Gastrocnemius medialis (tissue), 4 donors: ENCODE measurements at regions not wholly inside any gene's neighbourhood (a gene's known extent, or its start where the extent isn't known, plus 50 kb on each side); places are given as distances from the start of the nearest gene placed in this dataset.

Source experiments
- CTCF ChIP-seq, 5 experiments: fragments of 450-650 bp in 3 of 5; fragments of 200-600 bp in 2 of 5; sonication (generic) in 2 of 5; IDR thresholded peaks in 4 of 5; conservative IDR thresholded peaks in 1 of 5; 1 replicate in 4 of 5; 2 replicates in 1 of 5; pipeline ENCODE4 v1.5.1; 2016 to 2019; ENCODE audit warnings: antibody characterized with exemption in 5 of 5, mild to moderate bottlenecking in 3 of 5, moderate library complexity in 3 of 5
- POLR2A ChIP-seq, 2 donors: fragments of 450-650 bp; IDR thresholded peaks; one replicate each; pipeline ENCODE4 v1.6.1; 2017; ENCODE audit warnings: antibody characterized with exemption in 2 of 2, mild to moderate bottlenecking in 2 of 2, moderate library complexity in 2 of 2

- no peak for TF ChIP-seq CTCF (IDR thresholded peaks at IDR 0.05 in 4 of 5, conservative IDR thresholded peaks at IDR 0.05 in 1 of 5)
- TF ChIP-seq POLR2A (IDR thresholded peaks at IDR 0.05) = no peak
Measured at GRCh38 chr19:20416661-20417060, 148.9 kb downstream of the ZNF737 start.
